Osteoblast (primary cell): ENCODE measurements at regions not wholly inside any gene's neighbourhood (a gene's known extent, or its start where the extent isn't known, plus 50 kb on each side); places are given as distances from the start of the nearest gene placed in this dataset.

ENCODE experiments used
- DNase-seq: peaks from one replicate; pipeline ENCODE4 v3.0.0; 2011; ENCODE audit warnings: low spot score, mixed read lengths; ENCODE audit not compliant: insufficient read length; ENCODE audit errors: missing footprints
- H2AFZ ChIP-seq: 2 replicates; pipeline ENCODE4 v1.6.0; 2011; ENCODE audit warnings: mild to moderate bottlenecking, low read length
- H3K27ac ChIP-seq: 2 replicates; pipeline ENCODE4 v1.5.1; 2011; ENCODE audit warnings: mild to moderate bottlenecking, low read depth, low read length, moderate library complexity
- H3K27me3 ChIP-seq: 2 replicates; pipeline ENCODE4 v1.6.0; 2012; ENCODE audit warnings: mild to moderate bottlenecking, control low read depth, inconsistent platforms, low read length, moderate library complexity; ENCODE audit not compliant: insufficient read depth
- H3K36me3 ChIP-seq: 2 replicates; pipeline ENCODE4 v1.5.1; 2011; ENCODE audit warnings: mild to moderate bottlenecking, low read length, control low read depth, moderate library complexity; ENCODE audit not compliant: insufficient read depth
- H3K4me1 ChIP-seq: 2 replicates; pipeline ENCODE4 v1.5.1; 2011; ENCODE audit warnings: mild to moderate bottlenecking, low read length, control low read depth, moderate library complexity; ENCODE audit not compliant: insufficient read depth
- H3K4me2 ChIP-seq: 2 replicates; pipeline ENCODE4 v1.6.0; 2011; ENCODE audit warnings: mild to moderate bottlenecking, low read length; ENCODE audit not compliant: insufficient read depth
- H3K4me3 ChIP-seq: fragments of 200-600 bp; sonication (generic); 3 replicates; pipeline ENCODE4 v1.5.1; 2012; ENCODE audit warnings: mild to moderate bottlenecking, low read length, inconsistent platforms; ENCODE audit not compliant: insufficient read depth
- H3K79me2 ChIP-seq: 2 replicates; pipeline ENCODE4 v1.6.0; 2012; ENCODE audit warnings: mild to moderate bottlenecking, low read length, control low read depth, inconsistent platforms; ENCODE audit not compliant: insufficient read depth
- H3K9me3 ChIP-seq: 2 replicates; pipeline ENCODE4 v1.5.1; 2011; ENCODE audit warnings: low read depth, low read length, control low read depth
- H4K20me1 ChIP-seq: 2 replicates; pipeline ENCODE4 v1.6.0; 2012; ENCODE audit warnings: mild to moderate bottlenecking, low read length, control low read depth; ENCODE audit not compliant: insufficient read depth
- TF ChIP-seq, protein P1 (sequence below): IDR thresholded peaks from 2 replicates; pipeline ENCODE4 v1.5.1; 2011; ENCODE audit warnings: mild to moderate bottlenecking, low read depth, low read length, moderate library complexity; ENCODE audit errors: extremely low read depth

DNA sequence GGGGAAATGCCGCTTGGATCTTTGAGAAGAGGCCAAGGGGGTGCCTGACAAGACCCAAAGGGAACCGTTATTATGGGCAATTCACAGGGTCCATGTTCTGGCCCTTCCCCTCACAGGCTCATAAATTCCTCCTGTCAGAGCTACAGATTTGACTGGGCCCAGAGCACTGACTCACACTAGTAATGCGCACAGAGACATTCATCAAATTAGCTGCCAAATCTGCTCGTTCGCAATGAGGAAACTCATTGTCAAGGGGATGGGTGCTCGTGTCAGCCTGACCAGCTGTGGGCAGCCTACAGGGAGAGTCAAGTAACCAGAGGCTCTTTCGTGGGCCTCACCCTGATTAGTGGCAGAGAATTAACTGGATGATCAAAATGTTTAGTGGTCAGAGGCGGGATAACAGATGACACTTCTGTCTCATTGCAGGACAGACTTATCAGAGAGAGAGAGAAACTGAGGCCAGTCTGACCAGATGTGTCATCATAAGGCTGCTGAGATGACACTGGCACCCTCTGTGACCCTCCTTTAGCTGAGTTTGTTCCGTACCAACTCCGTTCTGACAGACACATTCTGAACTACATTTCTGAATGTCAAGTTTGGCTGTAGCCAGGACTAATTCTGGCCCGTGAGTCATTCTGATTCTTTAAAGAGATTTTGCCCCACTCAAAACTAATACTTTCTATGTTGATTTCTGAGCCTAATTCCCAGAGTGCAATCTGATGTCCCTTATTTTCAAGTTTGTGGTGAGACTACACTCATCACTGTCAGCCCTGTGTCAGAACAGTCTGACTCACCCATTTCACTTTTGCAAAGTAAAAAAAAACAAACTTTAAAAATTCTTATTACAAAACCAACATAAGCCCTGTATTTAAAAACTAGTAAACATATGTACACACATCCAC lies 377.1 kb downstream of the ACTL7B start:
- H3K27me3 ChIP-seq, result no peaks in the 10 kb centered on the region
- peak overlapping the region; percentile 100 for H3K27ac ChIP-seq
- peak overlapping the region; percentile 42 for H2AFZ ChIP-seq
- no peaks in the 10 kb centered on the region for H3K79me2 ChIP-seq
- TF ChIP-seq, protein P1, sequence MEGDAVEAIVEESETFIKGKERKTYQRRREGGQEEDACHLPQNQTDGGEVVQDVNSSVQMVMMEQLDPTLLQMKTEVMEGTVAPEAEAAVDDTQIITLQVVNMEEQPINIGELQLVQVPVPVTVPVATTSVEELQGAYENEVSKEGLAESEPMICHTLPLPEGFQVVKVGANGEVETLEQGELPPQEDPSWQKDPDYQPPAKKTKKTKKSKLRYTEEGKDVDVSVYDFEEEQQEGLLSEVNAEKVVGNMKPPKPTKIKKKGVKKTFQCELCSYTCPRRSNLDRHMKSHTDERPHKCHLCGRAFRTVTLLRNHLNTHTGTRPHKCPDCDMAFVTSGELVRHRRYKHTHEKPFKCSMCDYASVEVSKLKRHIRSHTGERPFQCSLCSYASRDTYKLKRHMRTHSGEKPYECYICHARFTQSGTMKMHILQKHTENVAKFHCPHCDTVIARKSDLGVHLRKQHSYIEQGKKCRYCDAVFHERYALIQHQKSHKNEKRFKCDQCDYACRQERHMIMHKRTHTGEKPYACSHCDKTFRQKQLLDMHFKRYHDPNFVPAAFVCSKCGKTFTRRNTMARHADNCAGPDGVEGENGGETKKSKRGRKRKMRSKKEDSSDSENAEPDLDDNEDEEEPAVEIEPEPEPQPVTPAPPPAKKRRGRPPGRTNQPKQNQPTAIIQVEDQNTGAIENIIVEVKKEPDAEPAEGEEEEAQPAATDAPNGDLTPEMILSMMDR, result peak; percentile 19
- no peaks in the 10 kb centered on the region for H3K9me3 ChIP-seq
- H3K4me2 ChIP-seq, result peak overlapping the region; percentile 85
- DNase-seq, result peak; percentile 87
- no peaks in the 10 kb centered on the region for H3K36me3 ChIP-seq
- H3K4me1 ChIP-seq, result peaks cover 46% of the 10 kb centered on the region
- no peaks in the 10 kb centered on the region for H4K20me1 ChIP-seq
- H3K4me3 ChIP-seq, result peak overlapping the region; percentile 57

DNA sequence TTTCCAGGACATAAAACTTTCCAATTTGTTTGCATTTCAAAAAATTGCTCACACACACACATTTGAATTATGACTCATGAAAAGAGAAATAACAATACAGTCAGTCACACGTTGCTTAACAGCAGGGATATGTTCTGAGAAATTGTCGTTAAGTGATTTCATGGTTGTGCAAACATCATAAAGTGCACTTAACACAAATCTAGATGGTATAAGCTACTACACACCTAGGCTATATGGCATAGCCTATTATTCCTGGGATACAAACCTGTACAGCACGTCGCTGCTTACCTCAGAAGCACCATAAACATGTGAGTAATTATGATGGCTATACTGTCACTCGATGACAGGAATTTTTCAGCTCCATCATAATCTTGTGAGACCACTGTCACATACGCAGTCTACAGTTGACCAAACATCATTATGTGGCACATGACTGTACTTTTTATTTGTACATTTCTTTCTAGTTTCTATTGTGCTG lies 378.2 kb downstream of the ACTL7B start:
- H3K4me3 ChIP-seq, result peak overlapping the region; percentile 16
- H3K4me1 ChIP-seq, result peaks cover 56% of the 10 kb centered on the region
- H3K9me3 ChIP-seq, result no peaks in the 10 kb centered on the region
- H3K79me2 ChIP-seq, result no peaks in the 10 kb centered on the region
- H3K27me3 ChIP-seq, result no peaks in the 10 kb centered on the region
- peak overlapping the region; percentile 100 for H3K27ac ChIP-seq
- no peaks in the 10 kb centered on the region for H3K36me3 ChIP-seq
- H3K4me2 ChIP-seq, result peak overlapping the region; percentile 85
- TF ChIP-seq, protein P1, result no peak
- DNase-seq, result no peak
- no peak overlapping the region for H2AFZ ChIP-seq
- no peaks in the 10 kb centered on the region for H4K20me1 ChIP-seq

DNA sequence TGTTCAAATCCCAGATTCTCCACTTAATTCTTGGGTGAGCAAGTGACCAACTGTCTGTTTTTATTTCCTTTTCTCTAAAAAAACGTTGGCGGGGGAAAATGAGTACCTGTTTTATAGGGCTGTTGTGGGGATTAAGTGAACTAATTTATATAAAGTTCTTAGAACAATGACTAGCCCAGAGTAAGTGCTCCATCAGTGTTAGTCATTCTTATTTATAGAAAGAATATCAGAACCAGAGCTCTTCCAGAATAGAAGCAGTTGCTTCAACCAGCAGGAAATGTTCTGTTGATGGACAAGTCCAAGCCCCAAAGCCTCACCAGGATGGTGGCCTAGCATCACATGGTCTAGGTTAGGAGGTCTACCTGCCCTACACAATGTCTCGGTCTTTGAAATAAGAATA lies 379.2 kb downstream of the ACTL7B start:
- no peaks in the 10 kb centered on the region for H4K20me1 ChIP-seq
- H3K4me2 ChIP-seq, result peak overlapping the region; percentile 85
- no peak for DNase-seq
- TF ChIP-seq, protein P1, result no peak
- H3K79me2 ChIP-seq, result no peaks in the 10 kb centered on the region
- H3K4me3 ChIP-seq, result no peak overlapping the region
- peak overlapping the region; percentile 100 for H3K27ac ChIP-seq
- no peak overlapping the region for H2AFZ ChIP-seq
- H3K36me3 ChIP-seq, result no peaks in the 10 kb centered on the region
- no peaks in the 10 kb centered on the region for H3K9me3 ChIP-seq
- no peaks in the 10 kb centered on the region for H3K27me3 ChIP-seq
- peaks cover 56% of the 10 kb centered on the region for H3K4me1 ChIP-seq

DNA sequence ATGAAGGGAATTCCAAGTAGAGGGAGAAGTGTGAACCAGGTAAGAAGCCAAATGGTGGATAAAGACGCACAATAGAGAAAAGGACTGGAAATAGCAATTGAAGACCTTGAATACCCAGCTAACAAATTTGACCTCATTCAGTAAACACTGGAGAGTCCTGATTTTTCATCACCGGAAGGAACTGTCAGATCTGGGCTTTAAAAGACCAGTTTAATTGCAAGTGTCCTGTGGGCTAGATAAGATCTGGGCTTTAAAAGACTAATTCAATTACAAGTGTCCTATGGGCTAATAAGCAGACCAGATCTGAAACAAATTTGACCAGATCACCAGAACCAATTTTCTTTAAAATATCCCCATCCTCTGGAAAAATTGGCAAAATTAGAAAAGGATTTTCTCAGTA lies 380.0 kb downstream of the ACTL7B start:
- Histone ChIP-seq H3K79me2 (no peaks in the 10 kb centered on the region), H3K4me1 (peaks cover 53% of the 10 kb centered on the region), H3K4me2 (no peak overlapping the region), H3K9me3 (no peaks in the 10 kb centered on the region), H2AFZ (no peak overlapping the region), H3K27me3 (no peaks in the 10 kb centered on the region), H4K20me1 (no peaks in the 10 kb centered on the region), H3K36me3 (no peaks in the 10 kb centered on the region), H3K4me3 (no peak overlapping the region), H3K27ac (peak overlapping the region; percentile 100)
- TF ChIP-seq, protein P1, result no peak
- no peak for DNase-seq
